Fibroblast of upper back skin (primary cell): ENCODE measurements at regions not wholly inside any gene's neighbourhood (a gene's known extent, or its start where the extent isn't known, plus 50 kb on each side); places are given as distances from the start of the nearest gene placed in this dataset.

Experiments
- DNase-seq: peaks from one replicate; pipeline ENCODE4 v3.0.0-alpha.2; 2013

DNA sequence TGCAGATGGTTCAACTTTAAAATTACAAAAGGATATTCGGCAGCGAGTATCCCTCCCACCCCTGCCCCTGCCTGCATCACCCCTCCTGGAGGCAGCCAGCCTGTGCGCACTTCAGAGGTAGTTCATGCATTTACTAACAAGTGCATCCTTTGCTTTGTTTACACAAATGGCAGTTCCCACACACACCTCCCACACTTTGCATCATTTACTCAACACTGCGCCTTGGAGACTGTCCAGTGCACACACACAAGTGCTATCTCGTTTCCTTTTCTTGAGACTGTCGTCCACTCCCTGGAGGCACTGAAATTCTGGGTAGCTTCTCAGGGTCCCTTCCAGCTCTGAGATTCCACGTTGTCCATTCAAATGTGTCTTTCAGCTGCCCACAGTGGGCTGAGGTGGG is 53.1 kb upstream of the VSX1 start:
- no peak for DNase-seq

GRCh38 chr20:25136056-25136455 is 54.1 kb upstream of the VSX1 start:
- DNase-seq = no peak

- DNase-seq = peak; percentile 86
Measured at GRCh38 chr20:25136643-25137559, 55.0 kb upstream of the VSX1 start.

DNA sequence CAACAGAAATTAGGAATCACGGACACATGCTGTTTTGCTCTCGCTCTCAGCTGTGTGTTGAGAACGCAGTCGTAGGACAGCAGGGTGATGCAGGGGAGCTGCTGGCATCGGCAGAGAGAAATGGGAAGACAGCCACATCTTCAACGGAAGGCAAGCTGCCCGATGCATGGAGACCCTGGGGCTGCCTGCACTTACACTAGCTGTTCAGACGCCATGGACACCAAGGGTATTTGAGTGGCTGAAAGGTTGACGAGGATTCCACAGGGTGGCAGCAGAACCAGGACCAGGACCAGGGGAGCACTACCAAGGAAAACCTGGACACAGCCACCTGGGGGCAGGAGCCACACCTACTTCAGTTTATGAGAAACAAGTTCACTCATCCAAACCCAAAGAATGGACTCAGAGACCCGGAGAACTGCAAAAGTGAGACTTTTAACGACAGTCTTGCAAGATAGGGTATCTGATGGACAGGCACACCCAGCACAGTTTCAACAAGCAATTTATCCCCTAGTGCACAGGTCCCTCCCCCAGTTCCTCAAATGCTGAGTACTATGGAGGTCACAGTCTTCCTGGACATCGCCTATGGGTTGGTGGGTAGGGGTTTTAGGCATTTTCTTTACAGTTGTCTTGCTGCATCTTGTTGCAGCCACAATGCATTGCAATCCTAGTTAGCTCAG is 56.3 kb upstream of the ENTPD6 start:
- no peak for DNase-seq

DNA sequence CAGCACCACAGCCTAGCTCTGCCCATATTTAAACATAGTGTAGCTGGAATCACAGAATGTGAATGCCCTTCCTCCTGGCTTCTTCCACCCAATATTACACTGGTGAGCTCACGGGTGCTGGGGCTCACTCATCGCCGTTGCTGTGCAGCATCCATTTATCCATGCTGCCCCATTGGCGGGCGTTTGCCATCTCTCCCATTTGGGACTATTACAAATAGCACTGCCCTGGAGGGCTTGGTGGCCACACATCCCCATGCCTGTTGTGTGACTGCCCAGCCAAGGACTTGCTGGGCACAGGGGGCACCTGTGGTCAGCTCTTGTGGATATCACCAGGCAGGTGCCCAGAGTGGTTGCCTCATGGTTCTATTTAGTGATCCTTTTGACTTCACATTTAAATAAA is 54.5 kb upstream of the ENTPD6 start:
- DNase-seq = no peak

DNA sequence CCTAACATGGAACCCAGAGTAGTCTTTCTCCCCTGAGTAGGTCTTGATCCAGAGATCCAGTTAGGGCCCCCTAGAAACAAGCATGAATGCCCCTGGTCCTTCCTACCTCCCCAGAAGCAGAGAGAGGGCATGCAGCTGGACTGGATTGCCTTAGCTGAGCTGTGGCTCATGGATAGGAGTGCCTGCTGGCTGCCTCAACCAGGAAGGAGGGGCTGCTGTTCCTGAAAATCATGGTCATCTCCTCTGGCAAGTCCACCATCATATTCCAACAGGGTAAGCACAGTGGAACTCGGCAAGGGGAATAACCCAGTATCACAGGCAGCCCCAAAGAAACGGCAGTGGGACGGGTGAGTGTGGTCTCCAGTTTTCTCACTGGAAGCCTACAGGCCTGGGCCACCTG is 53.1 kb upstream of the ENTPD6 start:
- DNase-seq = no peak

DNA sequence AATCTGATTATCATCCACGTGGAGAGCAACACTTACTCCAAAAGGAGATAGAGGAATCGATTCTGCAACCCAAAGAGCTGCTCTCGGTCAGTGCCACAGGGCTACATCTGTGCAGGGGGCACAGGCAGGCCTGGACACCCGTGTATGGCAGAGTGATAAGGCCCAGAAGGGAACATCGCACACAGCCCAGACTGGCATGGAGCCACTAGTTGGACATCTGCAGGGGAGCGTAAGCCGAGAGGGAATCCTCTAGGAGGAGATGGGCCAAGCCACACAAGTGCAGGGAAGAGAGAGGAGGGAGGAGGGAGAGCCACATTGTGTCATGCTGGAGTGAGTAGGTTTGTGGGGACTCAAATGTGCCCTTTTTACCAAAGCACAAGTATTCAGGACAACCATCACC is 50.4 kb upstream of the ENTPD6 start:
- DNase-seq = no peak
